B cell (primary cell): ENCODE measurements at regions not wholly inside any gene's neighbourhood (a gene's known extent, or its start where the extent isn't known, plus 50 kb on each side); places are given as distances from the start of the nearest gene placed in this dataset.

ENCODE experiments used
- ATAC-seq: fragments of 200-7000 bp; cut with Tn5 transposase; one replicate; pipeline ENCODE4 v1.10.0; 2021; ENCODE audit warnings: low read depth, mild to moderate bottlenecking, moderate number of reproducible peaks, moderate library complexity
- CTCF ChIA-PET: fragments of 350-600 bp; sonication (Branson Sonifier 250); formaldehyde crosslinking; loops from one replicate; lab custom pipeline; 2021; ENCODE audit warnings: antibody characterized with exemption, inconsistent platforms; lab: Charles Lee
- POLR2A ChIA-PET: fragments of 350-600 bp; sonication (Branson Sonifier 250); formaldehyde crosslinking; loops from one replicate; lab custom pipeline; 2021; ENCODE audit warnings: antibody characterized with exemption; lab: Charles Lee
- DNase-seq: peaks from one replicate; pipeline ENCODE4 v3.0.0; 2013
- H2AFZ ChIP-seq: 2 replicates; pipeline ENCODE4 v1.6.1; 2012; ENCODE audit warnings: mild to moderate bottlenecking, low read depth, low read length; ENCODE audit not compliant: insufficient read depth, poor library complexity, severe bottlenecking
- H3K27ac ChIP-seq, 2 donors: 1 replicate in 1 of 2; 2 replicates in 1 of 2; pipeline ENCODE4 v1.5.1; 2012 to 2013; ENCODE audit warnings: low read length in 2 of 2, mild to moderate bottlenecking in 2 of 2, moderate library complexity in 1 of 2
- H3K27me3 ChIP-seq, 4 experiments: fragments of 200-600 bp in 1 of 4; sonication (generic) in 1 of 4; replicated peaks in 1 of 4; 1 replicate in 2 of 4; 2 replicates in 2 of 4; pipeline versions ENCODE4 v1.6.1 to v1.7.0; 2013 to 2016; ENCODE audit warnings: low read length in 3 of 4, mild to moderate bottlenecking in 2 of 4, mixed read lengths in 1 of 4, moderate library complexity in 1 of 4; ENCODE audit not compliant: insufficient read depth in 4 of 4, control insufficient read depth in 3 of 4; ENCODE audit errors: control extremely low read depth in 1 of 4
- H3K36me3 ChIP-seq, 2 experiments: replicated peaks in 1 of 2; 1 replicate in 1 of 2; 2 replicates in 1 of 2; pipeline versions ENCODE4 v1.6.1 to v1.7.1; 2013; ENCODE audit warnings: low read length in 1 of 2; ENCODE audit not compliant: insufficient read depth in 2 of 2, control insufficient read depth in 1 of 2; ENCODE audit errors: control extremely low read depth in 1 of 2, extremely low read depth in 1 of 2
- H3K4me1 ChIP-seq, 2 donors: fragments of 200-600 bp in 1 of 2; sonication (generic) in 1 of 2; 1 replicate in 1 of 2; 2 replicates in 1 of 2; pipeline versions ENCODE4 v1.5.1 to v1.6.1; 2013 to 2017; ENCODE audit warnings: low read length in 2 of 2; ENCODE audit not compliant: control insufficient read depth in 2 of 2, insufficient read depth in 2 of 2
- H3K4me2 ChIP-seq: replicated peaks from 2 replicates; pipeline ENCODE3; 2012; ENCODE audit warnings: mild to moderate bottlenecking, low read depth, low read length; ENCODE audit not compliant: poor library complexity, severe bottlenecking
- H3K4me3 ChIP-seq, 5 experiments: fragments of 200-600 bp in 1 of 5; sonication (generic) in 1 of 5; 1 replicate in 3 of 5; 2 replicates in 2 of 5; pipeline versions ENCODE4 v1.5.1 to v1.7.0; 2011 to 2016; ENCODE audit warnings: low read length in 4 of 5, mild to moderate bottlenecking in 4 of 5, low read depth in 2 of 5, control low read depth in 1 of 5, moderate library complexity in 1 of 5; ENCODE audit not compliant: insufficient read depth in 1 of 5; ENCODE audit errors: control extremely low read depth in 1 of 5, extremely low read depth in 1 of 5
- H3K79me2 ChIP-seq: fragments of 200-600 bp; sonication (generic); one replicate; pipeline ENCODE4 v1.6.0; 2016; ENCODE audit warnings: low read length; ENCODE audit not compliant: control insufficient read depth, insufficient read depth
- H3K9ac ChIP-seq: fragments of 200-600 bp; sonication (generic); 2 replicates; pipeline ENCODE4 v1.6.1; 2017; ENCODE audit warnings: mild to moderate bottlenecking, low read length, moderate library complexity
- H3K9me3 ChIP-seq, 3 donors: one replicate each; pipeline versions ENCODE4 v1.6.1 to v1.7.1; 2013; ENCODE audit warnings: low read length in 2 of 3; ENCODE audit not compliant: control insufficient read depth in 2 of 3, insufficient read depth in 1 of 3; ENCODE audit errors: control extremely low read depth in 1 of 3
- H4K20me1 ChIP-seq: 2 replicates; pipeline ENCODE4 v1.6.0; 2012; ENCODE audit warnings: mild to moderate bottlenecking, low read length; ENCODE audit not compliant: insufficient read depth, control insufficient read depth, poor library complexity, severe bottlenecking
- H3K27ac Mint-ChIP-seq: one replicate; pipeline ENCODE4 v1.8.0; 2021; ENCODE audit warnings: mixed read lengths
- H3K27me3 Mint-ChIP-seq: one replicate; pipeline ENCODE4 v1.8.0; 2021; ENCODE audit warnings: mixed read lengths
- H3K4me1 Mint-ChIP-seq: one replicate; pipeline ENCODE4 v1.8.0; 2021; ENCODE audit warnings: mixed read lengths
- H3K4me3 Mint-ChIP-seq: one replicate; pipeline ENCODE4 v1.8.0; 2021; ENCODE audit warnings: mixed read lengths
- H3K9me3 Mint-ChIP-seq: one replicate; pipeline ENCODE4 v1.8.0; 2022; ENCODE audit warnings: mixed read lengths; ENCODE audit not compliant: insufficient read depth
- EZH2 ChIP-seq: IDR thresholded peaks from 2 replicates; pipeline ENCODE4 v1.6.1; 2012; ENCODE audit warnings: borderline replicate concordance, low read depth, mild to moderate bottlenecking, moderate library complexity, low read length; ENCODE audit not compliant: insufficient read depth, poor library complexity, severe bottlenecking
- WGBS: methylation state at CpG from one replicate; pipeline ENCODE4 v1.1.5; 2013; ENCODE audit warnings: missing lambda C conversion rate; ENCODE audit not compliant: insufficient coverage; 5-methylcytosine and 5-hydroxymethylcytosine counted together
- intact Hi-C: fragments of 100-400 bp; cut with micrococcal nuclease; formaldehyde crosslinking; loops from one replicate; pipeline ENCODE4 v1.10.0; 2022
- TF ChIP-seq, protein P1 (sequence below): fragments of 200-600 bp; IDR thresholded peaks from one replicate; pipeline ENCODE4 v1.8.0; 2022; ENCODE audit warnings: antibody characterized with exemption, mild to moderate bottlenecking

- H3K4me3 Mint-ChIP-seq: no peak overlapping the region
- Histone ChIP-seq H3K27me3 (no peaks in the 10 kb centered on the region), H2AFZ (no peak overlapping the region), H4K20me1 (no peaks in the 10 kb centered on the region), H3K9me3 (no peaks in the 10 kb centered on the region), H3K79me2 (no peaks in the 10 kb centered on the region), H3K4me2 (no peak overlapping the region), H3K4me3 (no peak overlapping the region), H3K36me3 (no peaks in the 10 kb centered on the region), H3K9ac (no peak overlapping the region), H3K27ac (no peak overlapping the region), H3K4me1 (no peaks in the 10 kb centered on the region)
- no peak overlapping the region for H3K27ac Mint-ChIP-seq
- WGBS: 70% methylated on average over 1 of the region's 2 CpGs
- no peak for TF ChIP-seq EZH2
- TF ChIP-seq, protein P1, sequence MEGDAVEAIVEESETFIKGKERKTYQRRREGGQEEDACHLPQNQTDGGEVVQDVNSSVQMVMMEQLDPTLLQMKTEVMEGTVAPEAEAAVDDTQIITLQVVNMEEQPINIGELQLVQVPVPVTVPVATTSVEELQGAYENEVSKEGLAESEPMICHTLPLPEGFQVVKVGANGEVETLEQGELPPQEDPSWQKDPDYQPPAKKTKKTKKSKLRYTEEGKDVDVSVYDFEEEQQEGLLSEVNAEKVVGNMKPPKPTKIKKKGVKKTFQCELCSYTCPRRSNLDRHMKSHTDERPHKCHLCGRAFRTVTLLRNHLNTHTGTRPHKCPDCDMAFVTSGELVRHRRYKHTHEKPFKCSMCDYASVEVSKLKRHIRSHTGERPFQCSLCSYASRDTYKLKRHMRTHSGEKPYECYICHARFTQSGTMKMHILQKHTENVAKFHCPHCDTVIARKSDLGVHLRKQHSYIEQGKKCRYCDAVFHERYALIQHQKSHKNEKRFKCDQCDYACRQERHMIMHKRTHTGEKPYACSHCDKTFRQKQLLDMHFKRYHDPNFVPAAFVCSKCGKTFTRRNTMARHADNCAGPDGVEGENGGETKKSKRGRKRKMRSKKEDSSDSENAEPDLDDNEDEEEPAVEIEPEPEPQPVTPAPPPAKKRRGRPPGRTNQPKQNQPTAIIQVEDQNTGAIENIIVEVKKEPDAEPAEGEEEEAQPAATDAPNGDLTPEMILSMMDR: no peak
- ChIA-PET CTCF (no interaction called here), POLR2A (no interaction called here)
- no peak for DNase-seq
- no peaks in the 10 kb centered on the region for H3K9me3 Mint-ChIP-seq
- no peaks in the 10 kb centered on the region for H3K4me1 Mint-ChIP-seq
- ATAC-seq: no peak
- H3K27me3 Mint-ChIP-seq: no peaks in the 10 kb centered on the region
- intact Hi-C loops: loop anchor here (2.0 kb wide), 1 partner anchor 66 kb away; no protein-coding TSS in a partner anchor
Measured at GRCh38 chr4:18294846-18295245, 273.3 kb upstream of the LCORL start.

- no peaks in the 10 kb centered on the region for H3K4me1 ChIP-seq
- CTCF ChIA-PET: no interaction called here
- TF ChIP-seq, protein P1: no peak
- TF ChIP-seq EZH2: no peak
Measured at GRCh38 chr4:18294021-18294420, 272.5 kb upstream of the LCORL start.

More at GRCh38 chr4:18294021-18294420, 272.5 kb upstream of the LCORL start:
- POLR2A ChIA-PET: no interaction called here
- H3K9me3 ChIP-seq: no peaks in the 10 kb centered on the region
- no peak overlapping the region for H3K9ac ChIP-seq
- no peak for DNase-seq
- H3K27me3 ChIP-seq: no peaks in the 10 kb centered on the region
- no peak for ATAC-seq
- no peak overlapping the region for H3K27ac Mint-ChIP-seq
- H3K4me3 Mint-ChIP-seq: no peak overlapping the region
- H3K4me1 Mint-ChIP-seq: no peaks in the 10 kb centered on the region
- H3K4me2 ChIP-seq: no peak overlapping the region
- H3K4me3 ChIP-seq: no peak overlapping the region
- no peaks in the 10 kb centered on the region for H3K27me3 Mint-ChIP-seq
- no peak overlapping the region for H3K27ac ChIP-seq
- no peaks in the 10 kb centered on the region for H4K20me1 ChIP-seq
- no peaks in the 10 kb centered on the region for H3K79me2 ChIP-seq
- 100% methylated on average over 2 of the region's 6 CpGs for WGBS
- intact Hi-C loops: loop anchor here (2.0 kb wide), 1 partner anchor 65 kb away; no protein-coding TSS in a partner anchor
- H3K9me3 Mint-ChIP-seq: no peaks in the 10 kb centered on the region
- no peaks in the 10 kb centered on the region for H3K36me3 ChIP-seq
- H2AFZ ChIP-seq: no peak overlapping the region
